ENCODE measurements at regions not wholly inside any gene's neighbourhood (a gene's known extent, or its start where the extent isn't known, plus 50 kb on each side); places are given as distances from the start of the nearest gene placed in this dataset.

GRCh38 chr11:45446998-45447397, 160.9 kb upstream of the SYT13 start:
- H2AK9ac ChIP-seq (replicated peaks; ENCODE audit: low read depth, low read length, poor library complexity): no peak overlapping the region
- TF ChIP-seq RAD21 (IDR thresholded peaks at IDR 0.05; ENCODE audit: low read length) (no peak), CTCF (conservative IDR thresholded peaks at IDR 0.05; ENCODE audit: low read depth, low read length) (no peak), NFE2L2 (IDR thresholded peaks at IDR 0.05; ENCODE audit: low read depth, low read length) (no peak), POLR2A (IDR thresholded peaks at IDR 0.05; ENCODE audit: low read depth, low read length) (no peak), ELK1 (IDR thresholded peaks at IDR 0.05; ENCODE audit: borderline replicate concordance, low read depth, low read length) (no peak), USF2 (IDR thresholded peaks at IDR 0.05; ENCODE audit: low read depth, low read length) (no peak), SMC3 (IDR thresholded peaks at IDR 0.05; ENCODE audit: low read depth, low read length) (no peak), MXI1 (IDR thresholded peaks at IDR 0.05; ENCODE audit: borderline replicate concordance, low read depth, low read length) (no peak), CHD1 (IDR thresholded peaks at IDR 0.05; ENCODE audit: low read depth, low read length) (no peak), BHLHE40 (IDR thresholded peaks at IDR 0.05; ENCODE audit: low read depth, low read length) (no peak), RCOR1 (IDR thresholded peaks at IDR 0.05; ENCODE audit: insufficient replicate concordance, low read length) (no peak), RFX5 (IDR thresholded peaks at IDR 0.05; ENCODE audit: low read depth, low read length) (no peak), FOS (IDR thresholded peaks at IDR 0.05; ENCODE audit: low read depth, low read length) (no peak)
- H4K8ac ChIP-seq (ENCODE audit: low read depth in 2 of 2, low read length in 2 of 2): no peak overlapping the region
- H3K4ac ChIP-seq (ENCODE audit: low read depth, low read length): no peak overlapping the region
- H3K27me3 ChIP-seq (ENCODE audit: control insufficient read depth, insufficient read depth, low read length): peaks cover 3% of the 10 kb centered on the region; the same call in 1 of the 2 replicates
- H4K20me1 ChIP-seq (ENCODE audit: insufficient read depth, low read length): no peaks in the 10 kb centered on the region
- ATAC-seq (ENCODE audit: low read depth) (no peak), DNase-seq (no peak)
- ChIA-PET CTCF (no interaction called here), POLR2A (ENCODE audit: unreplicated experiment) (no interaction called here)
- in situ Hi-C loops (cut with MboI; ENCODE audit: low sequenced_read_pairs): no loop called here
- H3K9me1 ChIP-seq (ENCODE audit: insufficient read depth, low read length): no peaks in the 10 kb centered on the region
- H2BK120ac ChIP-seq (ENCODE audit: low read depth, low read length): no peak overlapping the region
- H2AK5ac ChIP-seq (ENCODE audit: low read depth, low read length): no peak overlapping the region
- no peak overlapping the region for H3K56ac ChIP-seq (ENCODE audit: extremely low read depth, insufficient read depth, low read length)
- H3K36me3 ChIP-seq (ENCODE audit: control insufficient read depth, insufficient read depth, low read length): no peaks in the 10 kb centered on the region
- H4K91ac ChIP-seq (ENCODE audit: insufficient read depth, low read depth, low read length): no peak overlapping the region
- H2AFZ ChIP-seq (replicated peaks; ENCODE audit: low read length, poor library complexity): no peak overlapping the region
- dilution Hi-C loops (cut with HindIII; ENCODE audit: low sequenced_read_pairs, unreplicated experiment): no loop called here
- H3K9ac ChIP-seq (ENCODE audit: low read depth, low read length): no peak overlapping the region
- no peaks in the 10 kb centered on the region for H3K9me3 ChIP-seq (ENCODE audit: control insufficient read depth, insufficient read depth, low read length)
- no peak overlapping the region for H3K4me3 ChIP-seq (ENCODE audit: insufficient read depth, low read depth, low read length)
- H3K4me2 ChIP-seq (ENCODE audit: low read depth, low read length): no peak overlapping the region
- no peak overlapping the region for H2BK15ac ChIP-seq (ENCODE audit: low read depth, low read length)
- H3K4me1 ChIP-seq (ENCODE audit: control insufficient read depth, insufficient read depth, low read length): no peaks in the 10 kb centered on the region
- H3K79me1 ChIP-seq (ENCODE audit: low read depth in 1 of 2, low read length in 2 of 2): no peaks in the 10 kb centered on the region
- no peak overlapping the region for H3K14ac ChIP-seq (replicated peaks; ENCODE audit: low read depth, low read length)
- H2BK5ac ChIP-seq (ENCODE audit: low read depth, low read length, poor library complexity, severe bottlenecking): no peak overlapping the region
- H2BK20ac ChIP-seq (ENCODE audit: low read depth, low read length): no peak overlapping the region
- no peak overlapping the region for H3K27ac ChIP-seq (ENCODE audit: insufficient read depth, low read length)
- BruUV-seq (replicated peaks): no TSS peak
- no peak overlapping the region for H4K5ac ChIP-seq (ENCODE audit: low read depth, low read length)
- no CpG with 5 or more reads among the region's 8 CpGs for WGBS, 2 experiments (ENCODE audit: extremely low coverage in 2 of 2, insufficient read length in 1 of 2)
- no peak overlapping the region for H3K23ac ChIP-seq (ENCODE audit: low read depth, low read length)
- no peak overlapping the region for H3K18ac ChIP-seq (ENCODE audit: low read depth, low read length)
- intact Hi-C loops (cut with micrococcal nuclease): no loop called here

Measured in IMR-90 (cell line).